Activated T-cell treated with anti-CD3 and anti-CD28 coated beads, Interleukin-2, amount 50 U/mL, for 72 hours (primary cell): ENCODE measurements at regions not wholly inside any gene's neighbourhood (a gene's known extent, or its start where the extent isn't known, plus 50 kb on each side); places are given as distances from the start of the nearest gene placed in this dataset.

ENCODE experiments used
- ATAC-seq, 2 donors: fragments of 150-1000 bp; cut with Tn5 transposase; replicated peaks in 1 of 2; 2 replicates each; pipeline ENCODE4 v1.10.0; 2021; ENCODE audit warnings: moderate library complexity in 2 of 2, mild to moderate bottlenecking in 1 of 2
- DNase-seq, 2 donors: peaks; one replicate each; pipeline ENCODE4 v3.0.0; 2021 to 2022; ENCODE audit warnings: mixed read lengths in 1 of 2
- H3K27ac Mint-ChIP-seq: one replicate; pipeline ENCODE4 v1.8.0; 2022; ENCODE audit warnings: mild to moderate bottlenecking, moderate library complexity, mixed read lengths
- H3K27me3 Mint-ChIP-seq: one replicate; pipeline ENCODE4 v1.8.0; 2022; ENCODE audit warnings: low read depth, mixed read lengths
- H3K36me3 Mint-ChIP-seq, 2 donors: one replicate each; pipeline ENCODE4 v1.8.0; 2022; ENCODE audit warnings: mixed read lengths in 2 of 2, mild to moderate bottlenecking in 1 of 2; ENCODE audit not compliant: insufficient read depth in 2 of 2
- H3K4me1 Mint-ChIP-seq: one replicate; pipeline ENCODE4 v1.8.0; 2022; ENCODE audit warnings: low read depth, mixed read lengths
- H3K4me3 Mint-ChIP-seq, 2 donors: one replicate each; pipeline ENCODE4 v1.8.0; 2022; ENCODE audit warnings: mild to moderate bottlenecking in 2 of 2, mixed read lengths in 2 of 2, moderate library complexity in 2 of 2
- H3K9me3 Mint-ChIP-seq, 2 donors: one replicate each; pipeline ENCODE4 v1.8.0; 2022; ENCODE audit warnings: mixed read lengths in 2 of 2

- H3K4me1 Mint-ChIP-seq: no peaks in the 10 kb centered on the region
- H3K27me3 Mint-ChIP-seq: no peaks in the 10 kb centered on the region
- H3K27ac Mint-ChIP-seq: no peak overlapping the region
- DNase-seq: no peak
- ATAC-seq: no peak
- H3K4me3 Mint-ChIP-seq: no peak overlapping the region
- H3K9me3 Mint-ChIP-seq: no peaks in the 10 kb centered on the region
- no peaks in the 10 kb centered on the region for H3K36me3 Mint-ChIP-seq
These were observed 145.8 kb downstream of the TM9SF2 start for GRCh38 chr13:99646866-99647595.

GRCh38 chr13:99642841-99643240 lies 141.6 kb downstream of the TM9SF2 start:
- H3K9me3 Mint-ChIP-seq: no peaks in the 10 kb centered on the region
- no peak for ATAC-seq
- H3K36me3 Mint-ChIP-seq: no peaks in the 10 kb centered on the region
- no peak overlapping the region for H3K4me3 Mint-ChIP-seq
- no peaks in the 10 kb centered on the region for H3K4me1 Mint-ChIP-seq
- no peak overlapping the region for H3K27ac Mint-ChIP-seq
- H3K27me3 Mint-ChIP-seq: no peaks in the 10 kb centered on the region
- no peak for DNase-seq

GRCh38 chr13:99642006-99642405 lies 140.7 kb downstream of the TM9SF2 start:
- Mint-ChIP-seq H3K9me3 (no peaks in the 10 kb centered on the region), H3K36me3 (no peaks in the 10 kb centered on the region), H3K27me3 (no peaks in the 10 kb centered on the region), H3K4me3 (no peak overlapping the region), H3K4me1 (no peaks in the 10 kb centered on the region), H3K27ac (no peak overlapping the region)
- no peak for ATAC-seq
- no peak for DNase-seq

- no peak for ATAC-seq
- H3K27me3 Mint-ChIP-seq: no peaks in the 10 kb centered on the region
- H3K36me3 Mint-ChIP-seq: no peaks in the 10 kb centered on the region
- H3K4me3 Mint-ChIP-seq: no peak overlapping the region
- H3K9me3 Mint-ChIP-seq: no peaks in the 10 kb centered on the region
- H3K27ac Mint-ChIP-seq: no peak overlapping the region
- no peak for DNase-seq
- no peaks in the 10 kb centered on the region for H3K4me1 Mint-ChIP-seq
These were observed 139.0 kb downstream of the TM9SF2 start for GRCh38 chr13:99640260-99640659.

- no peaks in the 10 kb centered on the region for H3K36me3 Mint-ChIP-seq
- ATAC-seq: no peak
- no peak overlapping the region for H3K4me3 Mint-ChIP-seq
These were observed 137.9 kb downstream of the TM9SF2 start for GRCh38 chr13:99639126-99639525.

GRCh38 chr13:99636728-99637353 lies 135.6 kb downstream of the TM9SF2 start:
- DNase-seq (no peak), ATAC-seq (no peak)
- Mint-ChIP-seq H3K27me3 (no peaks in the 10 kb centered on the region), H3K27ac (no peak overlapping the region), H3K4me1 (no peaks in the 10 kb centered on the region), H3K4me3 (no peak overlapping the region), H3K9me3 (no peaks in the 10 kb centered on the region), H3K36me3 (no peaks in the 10 kb centered on the region)

More at GRCh38 chr13:99639126-99639525, 137.9 kb downstream of the TM9SF2 start:
- Mint-ChIP-seq H3K27me3 (no peaks in the 10 kb centered on the region), H3K4me1 (no peaks in the 10 kb centered on the region), H3K27ac (no peak overlapping the region), H3K9me3 (no peaks in the 10 kb centered on the region)
- DNase-seq: no peak

- ATAC-seq: no peak
- no peak for DNase-seq
- H3K4me1 Mint-ChIP-seq: no peaks in the 10 kb centered on the region
- H3K9me3 Mint-ChIP-seq: no peaks in the 10 kb centered on the region
- H3K36me3 Mint-ChIP-seq: no peaks in the 10 kb centered on the region
- H3K27me3 Mint-ChIP-seq: no peaks in the 10 kb centered on the region
- no peak overlapping the region for H3K4me3 Mint-ChIP-seq
- H3K27ac Mint-ChIP-seq: no peak overlapping the region
These were observed 135.0 kb downstream of the TM9SF2 start for GRCh38 chr13:99636306-99636705.

GRCh38 chr13:99634672-99635071 lies 133.4 kb downstream of the TM9SF2 start:
- Mint-ChIP-seq H3K36me3 (no peaks in the 10 kb centered on the region), H3K4me1 (no peaks in the 10 kb centered on the region), H3K4me3 (no peak overlapping the region), H3K9me3 (no peaks in the 10 kb centered on the region), H3K27me3 (no peaks in the 10 kb centered on the region), H3K27ac (no peak overlapping the region)
- ATAC-seq (no peak), DNase-seq (no peak)

GRCh38 chr13:99630269-99630898 lies 129.1 kb downstream of the TM9SF2 start:
- no peak for DNase-seq
- no peak overlapping the region for H3K27ac Mint-ChIP-seq
- no peak overlapping the region for H3K4me3 Mint-ChIP-seq
- H3K4me1 Mint-ChIP-seq: peaks cover 20% of the 10 kb centered on the region
- no peaks in the 10 kb centered on the region for H3K36me3 Mint-ChIP-seq
- no peaks in the 10 kb centered on the region for H3K9me3 Mint-ChIP-seq
- ATAC-seq: no peak
- H3K27me3 Mint-ChIP-seq: no peaks in the 10 kb centered on the region

GRCh38 chr13:99629641-99630040 lies 128.4 kb downstream of the TM9SF2 start:
- no peak overlapping the region for H3K4me3 Mint-ChIP-seq
- H3K36me3 Mint-ChIP-seq: no peaks in the 10 kb centered on the region
- DNase-seq (no peak), ATAC-seq (no peak)
- no peaks in the 10 kb centered on the region for H3K9me3 Mint-ChIP-seq
- no peak overlapping the region for H3K27ac Mint-ChIP-seq
- peaks cover 20% of the 10 kb centered on the region for H3K4me1 Mint-ChIP-seq
- no peaks in the 10 kb centered on the region for H3K27me3 Mint-ChIP-seq

- H3K4me1 Mint-ChIP-seq: peaks cover 20% of the 10 kb centered on the region
- H3K27ac Mint-ChIP-seq: no peak overlapping the region
- no peak overlapping the region for H3K4me3 Mint-ChIP-seq
- no peak for ATAC-seq
- DNase-seq: no peak
- H3K36me3 Mint-ChIP-seq: no peaks in the 10 kb centered on the region
- H3K27me3 Mint-ChIP-seq: no peaks in the 10 kb centered on the region
- no peaks in the 10 kb centered on the region for H3K9me3 Mint-ChIP-seq
These were observed 127.2 kb downstream of the TM9SF2 start for GRCh38 chr13:99628442-99628841.

GRCh38 chr13:99626461-99627082 lies 125.3 kb downstream of the TM9SF2 start:
- H3K27ac Mint-ChIP-seq: no peak overlapping the region
- peaks cover 20% of the 10 kb centered on the region for H3K4me1 Mint-ChIP-seq
- no peaks in the 10 kb centered on the region for H3K9me3 Mint-ChIP-seq
- ATAC-seq (no peak), DNase-seq (no peak)
- no peak overlapping the region for H3K4me3 Mint-ChIP-seq
- no peaks in the 10 kb centered on the region for H3K27me3 Mint-ChIP-seq
- H3K36me3 Mint-ChIP-seq: no peaks in the 10 kb centered on the region

GRCh38 chr13:99624936-99625540 lies 123.8 kb downstream of the TM9SF2 start:
- no peaks in the 10 kb centered on the region for H3K9me3 Mint-ChIP-seq

More at GRCh38 chr13:99624936-99625540, 123.8 kb downstream of the TM9SF2 start:
- no peak overlapping the region for H3K27ac Mint-ChIP-seq
- no peak overlapping the region for H3K4me3 Mint-ChIP-seq
- no peaks in the 10 kb centered on the region for H3K36me3 Mint-ChIP-seq
- ATAC-seq: no peak
- no peak for DNase-seq
- peaks cover 20% of the 10 kb centered on the region for H3K4me1 Mint-ChIP-seq
- H3K27me3 Mint-ChIP-seq: no peaks in the 10 kb centered on the region
